ENCODE measurements at regions not wholly inside any gene's neighbourhood (a gene's known extent, or its start where the extent isn't known, plus 50 kb on each side); places are given as distances from the start of the nearest gene placed in this dataset.

- no peaks in the 10 kb centered on the region for H3K36me3 ChIP-seq (ENCODE audit: control insufficient read depth in 2 of 2, extremely low read depth in 1 of 2, insufficient read depth in 2 of 2, low read length in 2 of 2)
- intact Hi-C loops (cut with micrococcal nuclease) (no loop called here), dilution Hi-C loops (cut with MboI; ENCODE audit: extremely low pct_ligation_motif_present, low sequenced_read_pairs) (no loop called here)
- TF ChIP-seq MYC (IDR thresholded peaks at IDR 0.05; ENCODE audit: low read depth, low read length) (no peak), POLR2AphosphoS5 (IDR thresholded peaks at IDR 0.05; ENCODE audit: insufficient read depth, low read depth, low read length) (no peak), GATA2 (IDR thresholded peaks at IDR 0.05; ENCODE audit: insufficient read depth, insufficient read length, low read depth, low read length) (no peak), JUN (IDR thresholded peaks at IDR 0.05; ENCODE audit: borderline replicate concordance, insufficient read depth, insufficient read length, low read depth) (no peak), EZH2 (IDR thresholded peaks at IDR 0.05; ENCODE audit: borderline replicate concordance, low read depth, low read length, severe bottlenecking) (no peak), FOS (IDR thresholded peaks at IDR 0.05; ENCODE audit: borderline replicate concordance, insufficient read depth, low read length) (no peak), MAX (IDR thresholded peaks at IDR 0.05; ENCODE audit: insufficient read depth, insufficient read length) (no peak), CTCF (IDR thresholded peaks at IDR 0.05; ENCODE audit: extremely low read depth in 1 of 2, insufficient read depth in 1 of 2, low read depth in 1 of 2, low read length in 2 of 2) (no peak), POLR2A (IDR thresholded peaks at IDR 0.05; ENCODE audit: low read depth, low read length) (no peak)
- no peak overlapping the region for H3K4me2 ChIP-seq (ENCODE audit: insufficient read depth, low read length)
- H3K4me3 ChIP-seq (replicated peaks in 1 of 3; ENCODE audit: insufficient read depth in 1 of 3, low read depth in 1 of 3, low read length in 3 of 3): no peak overlapping the region
- no peak overlapping the region for H3K27ac ChIP-seq (ENCODE audit: insufficient read depth, low read depth, low read length)
- no TSS peak for BruUV-seq (replicated peaks)
- H3K79me2 ChIP-seq (ENCODE audit: control insufficient read depth, insufficient read depth, low read length): no peaks in the 10 kb centered on the region
- H3K9me1 ChIP-seq (replicated peaks; ENCODE audit: control insufficient read depth, extremely low read depth, insufficient read depth, low read length): no peaks in the 10 kb centered on the region
- no peaks in the 10 kb centered on the region for H4K20me1 ChIP-seq (replicated peaks; ENCODE audit: control insufficient read depth, extremely low read depth, insufficient read depth, low read length)
- H3K9me3 ChIP-seq (replicated peaks; ENCODE audit: control insufficient read depth, insufficient read depth, low read length): no peaks in the 10 kb centered on the region
- no peaks in the 10 kb centered on the region for H3K4me1 ChIP-seq (ENCODE audit: control insufficient read depth, extremely low read depth, insufficient read depth, low read length)
- DNase-seq (ENCODE audit: low read depth, low spot score) (no peak), FAIRE-seq (no peak)
- ChIA-PET CTCF (no interaction called here), POLR2A (no interaction called here)
- no peak overlapping the region for H2AFZ ChIP-seq (ENCODE audit: low read depth, low read length)
- no peak overlapping the region for H3K9ac ChIP-seq (replicated peaks; ENCODE audit: extremely low read depth, insufficient read depth, low read length)
- peaks cover 2% of the 10 kb centered on the region in 2 experiments for H3K27me3 ChIP-seq (ENCODE audit: control insufficient read depth in 2 of 2, insufficient read depth in 2 of 2, low read length in 2 of 2)
Observed at GRCh38 chr4:177117256-177117655, 192.4 kb upstream of the NEIL3 start.
